ENCODE measurements at regions not wholly inside any gene's neighbourhood (a gene's known extent, or its start where the extent isn't known, plus 50 kb on each side); places are given as distances from the start of the nearest gene placed in this dataset.

DNA sequence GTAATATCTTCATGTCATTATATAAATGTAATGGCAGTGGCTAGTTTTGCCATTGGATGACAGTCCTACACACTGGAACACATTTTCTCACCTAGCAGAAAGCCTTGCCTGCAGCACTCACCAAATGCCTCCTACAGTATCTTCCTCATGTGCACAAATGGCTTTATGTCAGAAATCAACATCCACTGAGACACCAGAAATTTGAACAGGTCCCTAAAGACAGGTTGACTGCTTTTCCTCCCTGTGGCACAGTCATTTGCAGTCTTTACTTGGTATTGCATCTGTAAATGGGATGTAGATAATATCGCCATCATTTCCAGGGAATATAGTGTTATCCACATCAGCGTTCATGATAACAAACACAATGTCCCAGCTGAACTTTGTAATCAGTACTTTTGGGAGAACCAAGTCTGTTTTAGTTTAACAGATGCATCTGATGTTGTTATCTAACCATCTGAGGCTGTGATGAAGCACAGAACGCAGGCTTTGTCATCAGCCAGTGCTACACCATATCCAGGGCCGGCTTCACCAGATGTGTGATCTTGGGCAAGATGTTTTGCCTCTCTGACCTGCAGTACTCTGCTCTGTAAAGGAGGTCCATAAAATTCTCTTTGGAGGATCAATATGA, 83.9 kb upstream of the TAS2R1 start:
- ATAC-seq, result no peak
- no peak overlapping the region for H3K27ac ChIP-seq
- no peak overlapping the region for H3K4me3 ChIP-seq
- FAIRE-seq, result no peak
- ChIA-PET CTCF (no interaction called here), POLR2A (no interaction called here)
- WGBS (ENCODE audit: missing lambda C conversion rate), result 0% methylated on average over 4 of the region's 4 CpGs
- H3K9me3 ChIP-seq, result no peaks in the 10 kb centered on the region
- TF ChIP-seq, protein P1, sequence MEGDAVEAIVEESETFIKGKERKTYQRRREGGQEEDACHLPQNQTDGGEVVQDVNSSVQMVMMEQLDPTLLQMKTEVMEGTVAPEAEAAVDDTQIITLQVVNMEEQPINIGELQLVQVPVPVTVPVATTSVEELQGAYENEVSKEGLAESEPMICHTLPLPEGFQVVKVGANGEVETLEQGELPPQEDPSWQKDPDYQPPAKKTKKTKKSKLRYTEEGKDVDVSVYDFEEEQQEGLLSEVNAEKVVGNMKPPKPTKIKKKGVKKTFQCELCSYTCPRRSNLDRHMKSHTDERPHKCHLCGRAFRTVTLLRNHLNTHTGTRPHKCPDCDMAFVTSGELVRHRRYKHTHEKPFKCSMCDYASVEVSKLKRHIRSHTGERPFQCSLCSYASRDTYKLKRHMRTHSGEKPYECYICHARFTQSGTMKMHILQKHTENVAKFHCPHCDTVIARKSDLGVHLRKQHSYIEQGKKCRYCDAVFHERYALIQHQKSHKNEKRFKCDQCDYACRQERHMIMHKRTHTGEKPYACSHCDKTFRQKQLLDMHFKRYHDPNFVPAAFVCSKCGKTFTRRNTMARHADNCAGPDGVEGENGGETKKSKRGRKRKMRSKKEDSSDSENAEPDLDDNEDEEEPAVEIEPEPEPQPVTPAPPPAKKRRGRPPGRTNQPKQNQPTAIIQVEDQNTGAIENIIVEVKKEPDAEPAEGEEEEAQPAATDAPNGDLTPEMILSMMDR (IDR thresholded peaks at IDR 0.05), result no peak
- TF ChIP-seq FOSB (CRISPR knock-in tag; IDR thresholded peaks at IDR 0.05) (no peak), CEBPB (IDR thresholded peaks at IDR 0.05) (no peak), NPAS2 (CRISPR knock-in tag; IDR thresholded peaks at IDR 0.05; ENCODE audit: borderline replicate concordance) (no peak)
- TF ChIP-seq, protein P2, sequence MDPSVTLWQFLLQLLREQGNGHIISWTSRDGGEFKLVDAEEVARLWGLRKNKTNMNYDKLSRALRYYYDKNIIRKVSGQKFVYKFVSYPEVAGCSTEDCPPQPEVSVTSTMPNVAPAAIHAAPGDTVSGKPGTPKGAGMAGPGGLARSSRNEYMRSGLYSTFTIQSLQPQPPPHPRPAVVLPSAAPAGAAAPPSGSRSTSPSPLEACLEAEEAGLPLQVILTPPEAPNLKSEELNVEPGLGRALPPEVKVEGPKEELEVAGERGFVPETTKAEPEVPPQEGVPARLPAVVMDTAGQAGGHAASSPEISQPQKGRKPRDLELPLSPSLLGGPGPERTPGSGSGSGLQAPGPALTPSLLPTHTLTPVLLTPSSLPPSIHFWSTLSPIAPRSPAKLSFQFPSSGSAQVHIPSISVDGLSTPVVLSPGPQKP (IDR thresholded peaks at IDR 0.05; ENCODE audit: low read depth, low read length), result no peak
- H3K4me2 ChIP-seq, result no peak overlapping the region
- DNase-seq (ENCODE audit: low read depth in 1 of 2, low spot score in 1 of 2), result no peak
- H3K4me1 ChIP-seq, result no peaks in the 10 kb centered on the region

DNA sequence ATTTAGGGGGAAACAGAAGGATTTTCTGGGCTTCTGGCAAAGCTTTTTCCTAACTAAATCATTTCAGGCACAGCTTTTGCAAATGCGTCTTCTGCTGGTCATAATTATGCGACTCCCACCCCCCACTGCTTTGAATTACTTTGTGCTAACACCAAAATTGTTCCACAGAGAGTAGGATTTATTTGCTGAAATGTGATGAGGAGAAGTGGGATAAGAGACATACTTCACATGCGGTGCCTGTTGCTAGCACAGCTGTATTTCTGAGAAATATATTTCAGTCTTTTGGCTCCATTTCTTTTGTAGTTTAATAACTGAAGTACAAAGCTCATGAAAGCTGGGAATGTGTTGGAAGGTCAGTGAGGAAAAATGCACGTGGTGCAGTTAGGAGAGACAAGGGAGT, 83.2 kb upstream of the TAS2R1 start:
- POLR2A ChIA-PET, result no interaction called here
- FAIRE-seq, result no peak

DNA sequence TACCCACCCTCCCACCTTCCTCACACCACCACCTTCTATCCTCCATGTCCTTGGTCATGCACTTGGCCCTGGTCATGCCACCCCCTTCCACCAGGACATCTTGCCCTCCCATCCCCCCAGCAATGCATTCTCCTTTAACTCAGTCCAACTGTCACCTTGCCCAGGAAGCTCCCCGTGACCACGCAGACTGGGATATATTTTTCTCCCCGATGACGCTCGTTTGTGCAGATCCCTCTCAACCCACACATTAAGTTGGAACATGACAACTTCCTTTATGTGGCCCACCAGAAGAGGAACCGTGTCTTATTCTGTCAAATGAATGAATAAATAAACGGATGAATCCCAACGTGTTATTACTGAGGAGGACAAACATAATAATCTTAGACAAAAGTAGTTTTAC, 82.8 kb upstream of the TAS2R1 start:
- POLR2A ChIA-PET, result no interaction called here
- H3K9me3 ChIP-seq, result no peaks in the 10 kb centered on the region
- TF ChIP-seq, protein P3, sequence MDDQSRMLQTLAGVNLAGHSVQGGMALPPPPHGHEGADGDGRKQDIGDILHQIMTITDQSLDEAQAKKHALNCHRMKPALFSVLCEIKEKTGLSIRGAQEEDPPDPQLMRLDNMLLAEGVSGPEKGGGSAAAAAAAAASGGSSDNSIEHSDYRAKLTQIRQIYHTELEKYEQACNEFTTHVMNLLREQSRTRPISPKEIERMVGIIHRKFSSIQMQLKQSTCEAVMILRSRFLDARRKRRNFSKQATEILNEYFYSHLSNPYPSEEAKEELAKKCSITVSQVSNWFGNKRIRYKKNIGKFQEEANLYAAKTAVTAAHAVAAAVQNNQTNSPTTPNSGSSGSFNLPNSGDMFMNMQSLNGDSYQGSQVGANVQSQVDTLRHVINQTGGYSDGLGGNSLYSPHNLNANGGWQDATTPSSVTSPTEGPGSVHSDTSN (IDR thresholded peaks at IDR 0.05), result no peak
- TF ChIP-seq, protein P4, sequence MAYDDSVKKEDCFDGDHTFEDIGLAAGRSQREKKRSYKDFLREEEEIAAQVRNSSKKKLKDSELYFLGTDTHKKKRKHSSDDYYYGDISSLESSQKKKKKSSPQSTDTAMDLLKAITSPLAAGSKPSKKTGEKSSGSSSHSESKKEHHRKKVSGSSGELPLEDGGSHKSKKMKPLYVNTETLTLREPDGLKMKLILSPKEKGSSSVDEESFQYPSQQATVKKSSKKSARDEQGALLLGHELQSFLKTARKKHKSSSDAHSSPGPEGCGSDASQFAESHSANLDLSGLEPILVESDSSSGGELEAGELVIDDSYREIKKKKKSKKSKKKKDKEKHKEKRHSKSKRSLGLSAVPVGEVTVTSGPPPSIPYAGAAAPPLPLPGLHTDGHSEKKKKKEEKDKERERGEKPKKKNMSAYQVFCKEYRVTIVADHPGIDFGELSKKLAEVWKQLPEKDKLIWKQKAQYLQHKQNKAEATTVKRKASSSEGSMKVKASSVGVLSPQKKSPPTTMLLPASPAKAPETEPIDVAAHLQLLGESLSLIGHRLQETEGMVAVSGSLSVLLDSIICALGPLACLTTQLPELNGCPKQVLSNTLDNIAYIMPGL (CRISPR knock-in tag; IDR thresholded peaks at IDR 0.05; ENCODE audit: borderline replicate concordance), result no peak
- TF ChIP-seq RAD21 (conservative IDR thresholded peaks at IDR 0.05 in 1 of 2, IDR thresholded peaks at IDR 0.05 in 1 of 2) (no peak), CBX2 (IDR thresholded peaks at IDR 0.05; ENCODE audit: borderline replicate concordance, low read depth) (no peak), MAFK (IDR thresholded peaks at IDR 0.05; ENCODE audit: partially characterized antibody) (no peak), HOXB5 (CRISPR knock-in tag; IDR thresholded peaks at IDR 0.05) (no peak), HOXB13 (CRISPR knock-in tag; IDR thresholded peaks at IDR 0.05; ENCODE audit: low read depth) (no peak), NPAS2 (CRISPR knock-in tag; IDR thresholded peaks at IDR 0.05; ENCODE audit: borderline replicate concordance) (no peak), TFCP2L1 (CRISPR knock-in tag; IDR thresholded peaks at IDR 0.05) (no peak), CHD2 (IDR thresholded peaks at IDR 0.05; ENCODE audit: low read length, partially characterized antibody) (no peak), ZSCAN20 (CRISPR knock-in tag; IDR thresholded peaks at IDR 0.05) (no peak), HDAC2 (IDR thresholded peaks at IDR 0.05) (no peak), RARB (CRISPR knock-in tag; IDR thresholded peaks at IDR 0.05) (no peak), ZC3H11A (IDR thresholded peaks at IDR 0.05) (no peak)
- TF ChIP-seq, protein P5, sequence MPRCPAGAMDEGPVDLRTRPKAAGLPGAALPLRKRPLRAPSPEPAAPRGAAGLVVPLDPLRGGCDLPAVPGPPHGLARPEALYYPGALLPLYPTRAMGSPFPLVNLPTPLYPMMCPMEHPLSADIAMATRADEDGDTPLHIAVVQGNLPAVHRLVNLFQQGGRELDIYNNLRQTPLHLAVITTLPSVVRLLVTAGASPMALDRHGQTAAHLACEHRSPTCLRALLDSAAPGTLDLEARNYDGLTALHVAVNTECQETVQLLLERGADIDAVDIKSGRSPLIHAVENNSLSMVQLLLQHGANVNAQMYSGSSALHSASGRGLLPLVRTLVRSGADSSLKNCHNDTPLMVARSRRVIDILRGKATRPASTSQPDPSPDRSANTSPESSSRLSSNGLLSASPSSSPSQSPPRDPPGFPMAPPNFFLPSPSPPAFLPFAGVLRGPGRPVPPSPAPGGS (IDR thresholded peaks at IDR 0.05), result no peak
- TF ChIP-seq, protein P1 (IDR thresholded peaks at IDR 0.05), result no peak

More for the DNA sequence above, 83.2 kb upstream of the TAS2R1 start:
- TF ChIP-seq NR3C1 (IDR thresholded peaks at IDR 0.05) (no peak), CHD4 (IDR thresholded peaks at IDR 0.05; ENCODE audit: borderline replicate concordance) (no peak), CBX2 (IDR thresholded peaks at IDR 0.05; ENCODE audit: borderline replicate concordance, low read depth) (no peak), EP300 (IDR thresholded peaks at IDR 0.05) (no peak), RNF2 (IDR thresholded peaks at IDR 0.05; ENCODE audit: borderline replicate concordance, low read depth) (no peak)
- TF ChIP-seq, protein P5 (IDR thresholded peaks at IDR 0.05), result no peak
- 21% methylated on average over 4 of the region's 4 CpGs for WGBS (ENCODE audit: missing lambda C conversion rate)
- DNase-seq (ENCODE audit: low read depth in 1 of 2, low spot score in 1 of 2) (no peak), ATAC-seq (no peak)
- no peak overlapping the region for H3K4me3 ChIP-seq
- no peak overlapping the region for H3K27ac ChIP-seq
- no peaks in the 10 kb centered on the region for H3K4me1 ChIP-seq
- no peak overlapping the region for H3K4me2 ChIP-seq
- CTCF ChIA-PET, result no interaction called here
- no peaks in the 10 kb centered on the region for H3K9me3 ChIP-seq

More for the DNA sequence above, 82.8 kb upstream of the TAS2R1 start:
- 32% methylated on average over 8 of the region's 8 CpGs for WGBS (ENCODE audit: missing lambda C conversion rate)
- H3K4me3 ChIP-seq, result no peak overlapping the region
- no peak for ATAC-seq
- no peak overlapping the region for H3K27ac ChIP-seq
- H3K4me1 ChIP-seq, result no peaks in the 10 kb centered on the region
- no peak for FAIRE-seq
- no peak for DNase-seq (ENCODE audit: low read depth in 1 of 2, low spot score in 1 of 2)
- H3K4me2 ChIP-seq, result no peak overlapping the region
- CTCF ChIA-PET, result no interaction called here
